ENCODE measurements at regions not wholly inside any gene's neighbourhood (a gene's known extent, or its start where the extent isn't known, plus 50 kb on each side); places are given as distances from the start of the nearest gene placed in this dataset.

- TF ChIP-seq POLR2A (IDR thresholded peaks at IDR 0.05) (no peak), CTCF (IDR thresholded peaks at IDR 0.05) (no peak)
Observed at GRCh38 chr2:118672571-118673158, 174.8 kb downstream of the EN1 start.

All from esophagus squamous epithelium (tissue), 4 donors.